MM.1S (cell line): ENCODE measurements at regions not wholly inside any gene's neighbourhood (a gene's known extent, or its start where the extent isn't known, plus 50 kb on each side); places are given as distances from the start of the nearest gene placed in this dataset.

ENCODE experiments used
- DNase-seq: peaks from one replicate; pipeline ENCODE4 v3.0.0-alpha.2; 2015
- H2AFZ ChIP-seq: fragments of 300-600 bp; sonication (generic); 2 replicates; pipeline ENCODE4 v1.6.0; 2016; ENCODE audit warnings: antibody characterized with exemption, low read length
- H3F3A ChIP-seq: fragments of 300-600 bp; sonication (generic); 2 replicates; pipeline ENCODE4 v1.6.1; 2016; ENCODE audit warnings: mild to moderate bottlenecking, antibody characterized with exemption, low read length, moderate library complexity, mixed read lengths; ENCODE audit not compliant: insufficient read depth
- H3K27ac ChIP-seq: fragments of 300-600 bp; sonication (generic); 2 replicates; pipeline ENCODE4 v1.5.1; 2016; ENCODE audit warnings: mild to moderate bottlenecking, low read length
- H3K27me3 ChIP-seq: fragments of 300-600 bp; sonication (generic); replicated peaks from 2 replicates; pipeline ENCODE4 v1.6.0; 2016; ENCODE audit warnings: low read length; ENCODE audit not compliant: insufficient read depth
- H3K36me3 ChIP-seq: fragments of 300-600 bp; sonication (generic); replicated peaks from 2 replicates; pipeline ENCODE4 v1.6.1; 2016; ENCODE audit warnings: mild to moderate bottlenecking, low read length, mixed read lengths; ENCODE audit not compliant: insufficient read depth
- H3K4me1 ChIP-seq: fragments of 300-600 bp; sonication (generic); 2 replicates; pipeline ENCODE4 v1.6.1; 2016; ENCODE audit warnings: low read length, mixed read lengths
- H3K4me2 ChIP-seq: fragments of 300-600 bp; sonication (generic); 2 replicates; pipeline ENCODE4 v1.6.0; 2016; ENCODE audit warnings: low read depth, low read length
- H3K4me3 ChIP-seq: fragments of 300-600 bp; sonication (generic); 2 replicates; pipeline ENCODE4 v1.5.1; 2016; ENCODE audit warnings: low read length, mixed read lengths
- H3K79me2 ChIP-seq: fragments of 300-600 bp; sonication (generic); 2 replicates; pipeline ENCODE4 v1.6.1; 2016; ENCODE audit warnings: mixed run types, low read length, mixed read lengths
- H3K9ac ChIP-seq: fragments of 300-600 bp; sonication (generic); 2 replicates; pipeline ENCODE4 v1.6.1; 2016; ENCODE audit warnings: low read length, mixed read lengths
- H3K9me2 ChIP-seq: fragments of 300-600 bp; sonication (generic); replicated peaks from 2 replicates; pipeline ENCODE4 v1.6.1; 2016; ENCODE audit warnings: mild to moderate bottlenecking, low read length, mixed read lengths; ENCODE audit not compliant: insufficient read depth
- H3K9me3 ChIP-seq: fragments of 300-600 bp; sonication (generic); replicated peaks from 2 replicates; pipeline ENCODE4 v1.6.1; 2016; ENCODE audit warnings: mild to moderate bottlenecking, low read length, mixed read lengths; ENCODE audit not compliant: insufficient read depth
- H4K20me1 ChIP-seq: fragments of 300-600 bp; sonication (generic); 2 replicates; pipeline ENCODE4 v1.6.1; 2016; ENCODE audit warnings: mild to moderate bottlenecking, low read length, moderate library complexity, mixed read lengths; ENCODE audit not compliant: insufficient read depth
- EZH2 ChIP-seq: fragments of 300-600 bp; sonication (generic); optimal IDR thresholded peaks from 2 replicates; pipeline ENCODE3; 2017; ENCODE audit warnings: low read depth, mild to moderate bottlenecking, antibody characterized with exemption, low read length, mixed read lengths
- EZH2phosphoT487 ChIP-seq: fragments of 300-600 bp; sonication (generic); IDR thresholded peaks from 2 replicates; pipeline ENCODE4 v1.6.1; 2018; ENCODE audit warnings: antibody characterized with exemption, low read length
- TF ChIP-seq, protein P1 (sequence below): fragments of 300-600 bp; sonication (generic); IDR thresholded peaks from 2 replicates; pipeline ENCODE4 v1.5.1; 2016; ENCODE audit warnings: antibody characterized with exemption, low read length, mixed read lengths

DNA sequence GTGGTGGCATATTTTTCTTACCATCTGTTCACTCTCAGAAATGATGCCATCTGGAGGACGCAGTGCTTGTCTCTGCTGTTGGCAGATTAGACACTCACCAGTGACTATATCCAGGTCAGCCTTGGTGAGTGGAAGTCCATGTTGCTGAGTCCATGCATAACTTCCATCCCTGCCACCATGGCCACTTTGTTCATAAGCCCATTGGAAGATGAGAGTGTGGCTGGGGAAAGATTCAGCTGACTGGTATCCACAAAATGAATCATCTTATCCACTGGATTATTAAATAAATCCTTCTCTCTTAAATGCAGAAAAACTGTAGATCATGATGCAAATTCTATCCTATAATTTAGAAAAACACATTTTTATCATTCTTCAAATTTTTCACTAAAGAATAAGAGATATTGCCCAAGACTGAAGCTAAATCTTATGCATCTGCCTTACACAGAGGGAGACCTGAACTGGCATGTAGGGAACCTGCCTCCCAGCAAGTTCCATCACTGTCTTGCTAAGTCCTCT lies 726.9 kb downstream of the TNS3 start:
- Histone ChIP-seq H3K27me3 (no peaks in the 10 kb centered on the region), H2AFZ (no peak overlapping the region)

GRCh38 chr7:46853451-46853850 lies 728.5 kb downstream of the TNS3 start:
- DNase-seq: no peak
- no peak overlapping the region for H3K4me2 ChIP-seq
- no peaks in the 10 kb centered on the region for H3F3A ChIP-seq
- no peak overlapping the region for H3K4me3 ChIP-seq
- TF ChIP-seq EZH2phosphoT487: no peak
- TF ChIP-seq EZH2: no peak
- TF ChIP-seq, protein P1, sequence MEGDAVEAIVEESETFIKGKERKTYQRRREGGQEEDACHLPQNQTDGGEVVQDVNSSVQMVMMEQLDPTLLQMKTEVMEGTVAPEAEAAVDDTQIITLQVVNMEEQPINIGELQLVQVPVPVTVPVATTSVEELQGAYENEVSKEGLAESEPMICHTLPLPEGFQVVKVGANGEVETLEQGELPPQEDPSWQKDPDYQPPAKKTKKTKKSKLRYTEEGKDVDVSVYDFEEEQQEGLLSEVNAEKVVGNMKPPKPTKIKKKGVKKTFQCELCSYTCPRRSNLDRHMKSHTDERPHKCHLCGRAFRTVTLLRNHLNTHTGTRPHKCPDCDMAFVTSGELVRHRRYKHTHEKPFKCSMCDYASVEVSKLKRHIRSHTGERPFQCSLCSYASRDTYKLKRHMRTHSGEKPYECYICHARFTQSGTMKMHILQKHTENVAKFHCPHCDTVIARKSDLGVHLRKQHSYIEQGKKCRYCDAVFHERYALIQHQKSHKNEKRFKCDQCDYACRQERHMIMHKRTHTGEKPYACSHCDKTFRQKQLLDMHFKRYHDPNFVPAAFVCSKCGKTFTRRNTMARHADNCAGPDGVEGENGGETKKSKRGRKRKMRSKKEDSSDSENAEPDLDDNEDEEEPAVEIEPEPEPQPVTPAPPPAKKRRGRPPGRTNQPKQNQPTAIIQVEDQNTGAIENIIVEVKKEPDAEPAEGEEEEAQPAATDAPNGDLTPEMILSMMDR: no peak
- H3K79me2 ChIP-seq: no peaks in the 10 kb centered on the region
- H3K9me2 ChIP-seq: no peaks in the 10 kb centered on the region
- no peaks in the 10 kb centered on the region for H3K4me1 ChIP-seq
- no peak overlapping the region for H2AFZ ChIP-seq
- H3K36me3 ChIP-seq: no peaks in the 10 kb centered on the region
- H3K9ac ChIP-seq: no peak overlapping the region
- no peak overlapping the region for H3K27ac ChIP-seq
- no peaks in the 10 kb centered on the region for H4K20me1 ChIP-seq
- no peaks in the 10 kb centered on the region for H3K27me3 ChIP-seq
- H3K9me3 ChIP-seq: no peaks in the 10 kb centered on the region

More for the DNA sequence above, 726.9 kb downstream of the TNS3 start:
- DNase-seq: no peak
- Histone ChIP-seq H3K9me3 (no peaks in the 10 kb centered on the region), H3K4me3 (no peak overlapping the region), H3K9me2 (no peaks in the 10 kb centered on the region), H3K9ac (no peak overlapping the region), H3F3A (no peaks in the 10 kb centered on the region), H3K27ac (no peak overlapping the region), H3K36me3 (no peaks in the 10 kb centered on the region), H3K79me2 (no peaks in the 10 kb centered on the region), H3K4me1 (no peaks in the 10 kb centered on the region), H4K20me1 (no peaks in the 10 kb centered on the region), H3K4me2 (no peak overlapping the region)
- no peak for TF ChIP-seq EZH2phosphoT487
- TF ChIP-seq EZH2: no peak

DNA sequence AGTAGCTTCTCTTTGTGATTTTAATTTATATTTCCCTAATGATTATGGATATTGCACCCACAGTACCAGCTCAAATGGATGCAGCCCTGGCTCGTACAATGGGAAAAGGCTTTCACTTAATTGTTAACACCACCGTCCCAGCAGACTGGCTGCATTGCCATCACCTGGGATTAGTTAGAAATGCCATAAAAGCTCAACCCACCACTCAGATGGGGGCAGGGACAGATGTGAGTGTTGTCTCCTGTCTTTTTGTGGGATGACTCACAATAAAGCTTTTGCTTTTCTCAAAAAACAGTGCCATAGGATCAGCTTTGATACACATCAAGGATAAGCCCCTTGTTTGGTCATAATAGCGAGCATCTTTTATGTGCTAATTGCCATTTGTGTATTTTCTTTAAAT lies 729.1 kb downstream of the TNS3 start:
- no peaks in the 10 kb centered on the region for H3K27me3 ChIP-seq
- no peak overlapping the region for H3K9ac ChIP-seq
- H3K4me1 ChIP-seq: no peaks in the 10 kb centered on the region
- no peak overlapping the region for H3K4me3 ChIP-seq
- no peak overlapping the region for H2AFZ ChIP-seq
- H3F3A ChIP-seq: no peaks in the 10 kb centered on the region
- H3K36me3 ChIP-seq: no peaks in the 10 kb centered on the region
- H3K4me2 ChIP-seq: no peak overlapping the region
- no peak for DNase-seq
- no peaks in the 10 kb centered on the region for H3K9me3 ChIP-seq
- no peak overlapping the region for H3K27ac ChIP-seq
- H3K79me2 ChIP-seq: no peaks in the 10 kb centered on the region
- no peaks in the 10 kb centered on the region for H3K9me2 ChIP-seq
- TF ChIP-seq EZH2phosphoT487 (no peak), EZH2 (no peak)
- TF ChIP-seq, protein P1: no peak
- H4K20me1 ChIP-seq: no peaks in the 10 kb centered on the region

DNA sequence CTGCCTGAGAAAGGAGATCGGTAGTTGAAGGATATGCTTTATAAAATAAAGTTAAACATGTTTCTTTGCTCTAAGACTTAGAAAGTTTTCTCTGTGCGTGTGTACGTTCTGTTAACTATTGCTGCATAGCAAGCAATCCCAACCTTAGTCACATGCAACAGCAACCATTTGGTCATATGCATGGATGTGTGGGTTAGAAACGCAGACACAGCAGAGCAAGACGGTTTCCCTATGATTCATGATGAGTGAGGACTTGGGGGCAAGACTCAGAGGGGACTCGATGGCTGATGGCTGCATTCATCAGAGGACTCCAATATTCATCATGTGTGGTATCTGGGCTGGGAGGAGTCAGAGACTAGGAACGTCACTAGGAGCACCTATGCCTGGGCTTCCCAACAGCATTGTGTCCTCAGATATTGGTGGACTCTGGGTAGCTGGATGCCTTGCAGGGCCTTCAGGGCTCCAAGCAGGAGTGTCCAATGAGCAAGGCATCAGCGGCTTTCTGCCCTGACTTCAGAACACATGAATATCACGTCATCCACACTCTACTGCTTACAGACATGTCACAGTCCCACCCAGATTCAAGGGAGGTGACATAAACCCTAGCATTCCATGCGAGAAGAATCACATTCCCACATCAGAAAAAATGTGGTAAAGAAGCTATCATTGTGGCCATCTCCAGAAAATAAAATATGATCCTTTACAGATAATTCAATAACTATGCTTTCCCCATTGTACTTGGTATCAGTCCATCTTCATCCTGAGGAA lies 731.2 kb downstream of the TNS3 start:
- H3K9me3 ChIP-seq: no peaks in the 10 kb centered on the region
- H3K4me1 ChIP-seq: no peaks in the 10 kb centered on the region
- no peak overlapping the region for H3K4me2 ChIP-seq
- no peaks in the 10 kb centered on the region for H4K20me1 ChIP-seq
- H3K36me3 ChIP-seq: no peaks in the 10 kb centered on the region
- no peaks in the 10 kb centered on the region for H3K27me3 ChIP-seq
- no peaks in the 10 kb centered on the region for H3F3A ChIP-seq
- no peak for DNase-seq
- H3K4me3 ChIP-seq: no peak overlapping the region
- H3K79me2 ChIP-seq: no peaks in the 10 kb centered on the region
- no peak overlapping the region for H3K27ac ChIP-seq
- H2AFZ ChIP-seq: no peak overlapping the region
- no peak overlapping the region for H3K9ac ChIP-seq
- no peaks in the 10 kb centered on the region for H3K9me2 ChIP-seq
- TF ChIP-seq EZH2: no peak
- TF ChIP-seq, protein P1: no peak
- no peak for TF ChIP-seq EZH2phosphoT487
